ENCODE measurements at regions not wholly inside any gene's neighbourhood (a gene's known extent, or its start where the extent isn't known, plus 50 kb on each side); places are given as distances from the start of the nearest gene placed in this dataset.

- no peaks in the 10 kb centered on the region for H3K36me3 ChIP-seq (ENCODE audit: control insufficient read depth, insufficient read depth, low read length)
- H3K27me3 ChIP-seq (ENCODE audit: control insufficient read depth, insufficient read depth, low read length) = no peaks in the 10 kb centered on the region
- no peak for TF ChIP-seq CTCF (IDR thresholded peaks at IDR 0.05; ENCODE audit: insufficient read depth, low read length, poor library complexity, severe bottlenecking)
- no peak for DNase-seq (ENCODE audit: low read depth)
- H3K4me3 ChIP-seq (ENCODE audit: low read depth, low read length) = no peak overlapping the region
Measured at GRCh38 chr9:78463750-78464149, 166.8 kb downstream of the PSAT1 start.

- Histone ChIP-seq H3K27me3 (ENCODE audit: control insufficient read depth, insufficient read depth, low read length) (no peaks in the 10 kb centered on the region), H3K36me3 (ENCODE audit: control insufficient read depth, insufficient read depth, low read length) (no peaks in the 10 kb centered on the region), H3K4me3 (ENCODE audit: low read depth, low read length) (no peak overlapping the region)
- no peak for DNase-seq (ENCODE audit: low read depth)
- no peak for TF ChIP-seq CTCF (IDR thresholded peaks at IDR 0.05; ENCODE audit: insufficient read depth, low read length, poor library complexity, severe bottlenecking)
Measured at GRCh38 chr9:78468231-78468630, 171.3 kb downstream of the PSAT1 start.

GRCh38 chr9:78468974-78469576 is 172.2 kb downstream of the PSAT1 start:
- Histone ChIP-seq H3K27me3 (ENCODE audit: control insufficient read depth, insufficient read depth, low read length) (no peaks in the 10 kb centered on the region), H3K36me3 (ENCODE audit: control insufficient read depth, insufficient read depth, low read length) (no peaks in the 10 kb centered on the region), H3K4me3 (ENCODE audit: low read depth, low read length) (no peak overlapping the region)
- no peak for DNase-seq (ENCODE audit: low read depth)
- no peak for TF ChIP-seq CTCF (IDR thresholded peaks at IDR 0.05; ENCODE audit: insufficient read depth, low read length, poor library complexity, severe bottlenecking)

GRCh38 chr9:78470216-78470615 is 173.3 kb downstream of the PSAT1 start:
- no peak for DNase-seq (ENCODE audit: low read depth)
- Histone ChIP-seq H3K36me3 (ENCODE audit: control insufficient read depth, insufficient read depth, low read length) (no peaks in the 10 kb centered on the region), H3K4me3 (ENCODE audit: low read depth, low read length) (no peak overlapping the region), H3K27me3 (ENCODE audit: control insufficient read depth, insufficient read depth, low read length) (no peaks in the 10 kb centered on the region)
- no peak for TF ChIP-seq CTCF (IDR thresholded peaks at IDR 0.05; ENCODE audit: insufficient read depth, low read length, poor library complexity, severe bottlenecking)

GRCh38 chr9:78470741-78471140 is 173.8 kb downstream of the PSAT1 start:
- Histone ChIP-seq H3K4me3 (ENCODE audit: low read depth, low read length) (no peak overlapping the region), H3K27me3 (ENCODE audit: control insufficient read depth, insufficient read depth, low read length) (no peaks in the 10 kb centered on the region), H3K36me3 (ENCODE audit: control insufficient read depth, insufficient read depth, low read length) (no peaks in the 10 kb centered on the region)
- DNase-seq (ENCODE audit: low read depth) = no peak
- TF ChIP-seq CTCF (IDR thresholded peaks at IDR 0.05; ENCODE audit: insufficient read depth, low read length, poor library complexity, severe bottlenecking) = no peak

- no peak for TF ChIP-seq CTCF (IDR thresholded peaks at IDR 0.05; ENCODE audit: insufficient read depth, low read length, poor library complexity, severe bottlenecking)
- no peak for DNase-seq (ENCODE audit: low read depth)
Measured at GRCh38 chr9:78472111-78472510, 175.2 kb downstream of the PSAT1 start.

More at GRCh38 chr9:78472111-78472510, 175.2 kb downstream of the PSAT1 start:
- no peak overlapping the region for H3K4me3 ChIP-seq (ENCODE audit: low read depth, low read length)
- H3K27me3 ChIP-seq (ENCODE audit: control insufficient read depth, insufficient read depth, low read length) = no peaks in the 10 kb centered on the region
- no peaks in the 10 kb centered on the region for H3K36me3 ChIP-seq (ENCODE audit: control insufficient read depth, insufficient read depth, low read length)
